HEK293T (cell line): ENCODE measurements at regions not wholly inside any gene's neighbourhood (a gene's known extent, or its start where the extent isn't known, plus 50 kb on each side); places are given as distances from the start of the nearest gene placed in this dataset.

Experiments used
- CTCF ChIA-PET: fragments of 350-600 bp; formaldehyde crosslinking; extraction: SDS; loops from one replicate; lab custom pipeline; 2021; ENCODE audit warnings: antibody characterized with exemption, inconsistent platforms; lab: Yijun Ruan, JAX
- POLR2A ChIA-PET: fragments of 350-600 bp; formaldehyde crosslinking; extraction: SDS; loops from one replicate; lab custom pipeline; 2020; ENCODE audit warnings: antibody characterized with exemption, inconsistent platforms; lab: Yijun Ruan, JAX
- DNase-seq: peaks from one replicate; pipeline ENCODE4 v3.0.0; 2012; ENCODE audit warnings: mixed read lengths; ENCODE audit errors: extremely low spot score
- ARNT ChIP-seq: fragments of 450-650 bp; IDR thresholded peaks from 2 replicates; pipeline ENCODE4 v1.6.1; 2017; ENCODE audit warnings: mild to moderate bottlenecking
- BHLHE40 ChIP-seq: fragments of 450-650 bp; IDR thresholded peaks from 2 replicates; pipeline ENCODE4 v1.6.1; 2016; ENCODE audit warnings: mild to moderate bottlenecking, moderate library complexity, borderline replicate concordance
- CTBP1 ChIP-seq: fragments of 450-650 bp; IDR thresholded peaks from 2 replicates; pipeline ENCODE4 v1.6.1; 2016; ENCODE audit warnings: borderline replicate concordance
- ELF4 ChIP-seq: fragments of 450-650 bp; IDR thresholded peaks from 2 replicates; pipeline ENCODE4 v1.6.1; 2017; ENCODE audit warnings: antibody characterized with exemption
- FOXA1 ChIP-seq: fragments of 450-650 bp; IDR thresholded peaks from 2 replicates; pipeline ENCODE4 v1.6.1; 2016; ENCODE audit warnings: mild to moderate bottlenecking
- FOXK2 ChIP-seq: fragments of 450-650 bp; IDR thresholded peaks from 2 replicates; pipeline ENCODE4 v1.6.1; 2016; ENCODE audit warnings: mild to moderate bottlenecking
- FOXM1 ChIP-seq: fragments of 450-650 bp; IDR thresholded peaks from 2 replicates; pipeline ENCODE4 v1.6.1; 2017; ENCODE audit warnings: mild to moderate bottlenecking, borderline replicate concordance
- HDGF ChIP-seq: fragments of 450-650 bp; IDR thresholded peaks from 2 replicates; pipeline ENCODE4 v1.6.1; 2017; ENCODE audit warnings: antibody characterized with exemption, borderline replicate concordance
- L3MBTL2 ChIP-seq: fragments of 450-650 bp; conservative IDR thresholded peaks from 2 replicates; pipeline ENCODE4 v1.6.1; 2016; ENCODE audit warnings: mild to moderate bottlenecking
- LEF1 ChIP-seq: fragments of 450-650 bp; IDR thresholded peaks from 2 replicates; pipeline ENCODE4 v1.6.1; 2017; ENCODE audit warnings: mild to moderate bottlenecking, borderline replicate concordance
- NFRKB ChIP-seq: fragments of 450-650 bp; IDR thresholded peaks from 2 replicates; pipeline ENCODE4 v1.6.1; 2016; ENCODE audit warnings: mild to moderate bottlenecking, moderate library complexity
- SP1 ChIP-seq: fragments of 450-650 bp; IDR thresholded peaks from 2 replicates; pipeline ENCODE4 v1.6.1; 2017
- SUZ12 ChIP-seq: fragments of 450-650 bp; IDR thresholded peaks from 2 replicates; pipeline ENCODE4 v1.6.1; 2016; ENCODE audit warnings: mild to moderate bottlenecking
- TARDBP ChIP-seq: fragments of 450-650 bp; IDR thresholded peaks from 2 replicates; pipeline ENCODE4 v1.6.1; 2016
- ZNF384 ChIP-seq: fragments of 450-650 bp; IDR thresholded peaks from 2 replicates; pipeline ENCODE4 v1.6.1; 2016
- TF ChIP-seq, protein P1 (sequence below): fragments of 450-650 bp; IDR thresholded peaks from 2 replicates; pipeline ENCODE4 v1.6.1; 2016

DNA sequence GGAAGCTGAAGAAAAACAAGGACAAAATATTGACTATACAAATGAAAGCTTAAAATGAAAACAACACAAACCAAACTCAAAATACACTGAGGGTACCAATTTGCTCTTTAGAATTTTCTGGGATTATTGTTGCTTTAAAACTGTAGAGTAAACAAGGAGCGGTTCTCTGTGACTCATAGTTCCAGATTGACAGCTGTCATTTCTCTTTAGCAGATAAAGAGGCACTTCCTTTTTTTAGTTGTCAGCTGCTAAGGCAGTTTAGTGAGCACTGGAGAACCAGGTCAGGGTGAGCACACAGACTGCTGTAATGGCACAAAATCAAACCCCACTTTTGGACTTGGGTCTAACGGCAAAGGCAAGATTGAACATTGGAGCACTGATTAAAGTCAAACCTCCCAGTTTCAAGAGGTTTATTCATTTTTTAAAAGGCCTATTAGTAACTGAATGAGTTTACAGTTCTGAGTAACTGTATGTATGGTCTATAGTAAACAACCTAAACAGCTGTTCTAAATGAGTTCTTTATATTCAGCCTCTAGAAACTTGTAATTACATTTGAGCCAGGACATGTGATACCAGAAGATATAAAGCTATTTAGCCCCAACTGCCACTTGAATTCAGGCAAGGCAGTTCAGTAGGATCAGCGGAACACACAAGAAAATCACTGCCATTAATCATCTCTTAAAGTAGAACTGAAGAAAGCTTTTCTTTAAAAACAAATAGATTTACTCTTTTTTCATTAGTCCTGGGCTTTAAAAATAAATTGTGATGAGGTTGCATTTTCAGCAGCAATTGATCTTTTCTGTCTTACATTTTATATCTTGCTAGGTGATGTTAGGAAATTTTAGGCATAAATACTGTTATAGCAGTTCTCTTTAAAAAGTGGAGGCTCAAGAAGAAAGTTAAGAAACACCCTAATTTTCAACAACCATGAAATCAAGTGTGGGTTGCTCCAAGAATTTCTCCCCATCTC, 71.7 kb upstream of the PRICKLE1 start:
- POLR2A ChIA-PET, result interaction anchor here (0.8 kb wide), 1 partner anchor 22 kb away, joined by 3 read pairs; no protein-coding TSS in a partner anchor
- CTCF ChIA-PET, result no interaction called here
- TF ChIP-seq ARNT (no peak), CTBP1 (no peak), SUZ12 (no peak), SP1 (no peak), FOXA1 (no peak)
- TF ChIP-seq, protein P1, sequence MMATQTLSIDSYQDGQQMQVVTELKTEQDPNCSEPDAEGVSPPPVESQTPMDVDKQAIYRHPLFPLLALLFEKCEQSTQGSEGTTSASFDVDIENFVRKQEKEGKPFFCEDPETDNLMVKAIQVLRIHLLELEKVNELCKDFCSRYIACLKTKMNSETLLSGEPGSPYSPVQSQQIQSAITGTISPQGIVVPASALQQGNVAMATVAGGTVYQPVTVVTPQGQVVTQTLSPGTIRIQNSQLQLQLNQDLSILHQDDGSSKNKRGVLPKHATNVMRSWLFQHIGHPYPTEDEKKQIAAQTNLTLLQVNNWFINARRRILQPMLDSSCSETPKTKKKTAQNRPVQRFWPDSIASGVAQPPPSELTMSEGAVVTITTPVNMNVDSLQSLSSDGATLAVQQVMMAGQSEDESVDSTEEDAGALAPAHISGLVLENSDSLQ, result peak; percentile 55
- no peak for DNase-seq

DNA sequence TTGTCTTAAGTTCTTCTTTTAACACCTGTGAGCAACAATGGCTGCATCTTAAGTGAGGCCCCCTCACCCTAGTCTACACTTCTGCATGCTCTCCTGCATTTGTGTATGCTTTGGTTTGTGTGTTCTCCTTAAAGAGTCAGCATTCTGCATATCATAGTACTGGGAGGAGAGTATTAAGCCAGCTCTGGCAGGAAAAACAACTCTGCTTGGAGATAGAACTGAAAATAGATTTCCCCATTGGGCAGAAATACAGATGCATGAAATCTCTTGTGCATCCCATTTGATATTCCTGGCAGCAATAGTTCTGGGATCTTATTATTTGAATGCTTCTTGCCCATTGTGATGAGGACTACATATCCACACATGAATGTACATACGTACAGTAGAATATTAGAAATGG, 70.6 kb upstream of the PRICKLE1 start:
- POLR2A ChIA-PET, result no interaction called here
- DNase-seq, result no peak
- CTCF ChIA-PET, result no interaction called here
- no peak for TF ChIP-seq TARDBP
- TF ChIP-seq ZNF384, result no peak
- TF ChIP-seq FOXA1, result no peak
- no peak for TF ChIP-seq L3MBTL2
- no peak for TF ChIP-seq SP1
- no peak for TF ChIP-seq CTBP1
- no peak for TF ChIP-seq ELF4
- TF ChIP-seq SUZ12, result no peak
- TF ChIP-seq, protein P1, result no peak
- TF ChIP-seq LEF1, result no peak
- no peak for TF ChIP-seq BHLHE40
- TF ChIP-seq ARNT, result no peak
- TF ChIP-seq FOXK2, result no peak
- TF ChIP-seq HDGF, result no peak

DNA sequence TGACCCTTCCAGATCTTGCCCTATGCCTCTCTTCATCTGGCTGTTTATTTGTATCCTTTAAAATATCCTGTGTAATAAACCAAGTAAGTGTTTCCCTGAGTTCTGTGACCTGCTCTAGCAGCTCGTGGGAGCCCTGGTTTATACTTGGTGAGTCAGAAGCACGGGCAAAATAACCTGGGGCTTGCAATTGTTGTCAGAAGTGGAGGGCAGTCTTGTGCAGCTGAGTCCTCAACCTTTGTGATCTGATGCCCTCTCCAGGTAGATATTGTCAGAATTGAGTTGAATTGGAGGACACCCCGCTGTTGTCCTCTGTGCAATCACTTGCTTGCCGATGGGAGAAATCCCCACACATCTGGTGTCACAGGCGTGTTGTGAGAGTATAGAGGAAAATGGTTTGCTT, 62.5 kb upstream of the PRICKLE1 start:
- TF ChIP-seq NFRKB, result no peak
- no peak for TF ChIP-seq HDGF
- TF ChIP-seq ARNT, result no peak
- TF ChIP-seq, protein P1, result no peak
- no peak for TF ChIP-seq FOXK2
- no peak for TF ChIP-seq ZNF384
- ChIA-PET CTCF (no interaction called here), POLR2A (no interaction called here)
- no peak for DNase-seq

DNA sequence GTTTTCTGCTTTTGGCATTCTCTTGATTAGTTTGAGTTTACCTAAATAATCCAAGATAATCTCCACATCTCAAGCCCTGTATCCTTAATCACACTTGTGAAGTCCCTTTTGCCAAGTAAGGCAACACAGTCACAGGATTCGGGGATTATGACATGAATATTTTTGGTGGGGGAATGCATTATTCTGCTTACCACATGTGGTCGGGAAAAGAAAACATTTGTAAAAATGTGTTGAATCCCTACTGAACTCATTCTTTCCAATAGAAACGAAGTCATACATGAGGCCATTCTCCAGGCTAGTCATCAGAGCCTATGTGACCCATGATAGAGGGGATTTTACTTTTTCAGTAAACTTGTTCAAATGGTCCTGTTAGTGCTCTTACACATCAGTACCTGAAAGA, 58.5 kb upstream of the PRICKLE1 start:
- ChIA-PET POLR2A (no interaction called here), CTCF (no interaction called here)
- DNase-seq, result no peak
- TF ChIP-seq NFRKB (no peak), SP1 (no peak), FOXA1 (no peak), FOXK2 (no peak), ZNF384 (no peak), LEF1 (no peak), HDGF (no peak)

DNA sequence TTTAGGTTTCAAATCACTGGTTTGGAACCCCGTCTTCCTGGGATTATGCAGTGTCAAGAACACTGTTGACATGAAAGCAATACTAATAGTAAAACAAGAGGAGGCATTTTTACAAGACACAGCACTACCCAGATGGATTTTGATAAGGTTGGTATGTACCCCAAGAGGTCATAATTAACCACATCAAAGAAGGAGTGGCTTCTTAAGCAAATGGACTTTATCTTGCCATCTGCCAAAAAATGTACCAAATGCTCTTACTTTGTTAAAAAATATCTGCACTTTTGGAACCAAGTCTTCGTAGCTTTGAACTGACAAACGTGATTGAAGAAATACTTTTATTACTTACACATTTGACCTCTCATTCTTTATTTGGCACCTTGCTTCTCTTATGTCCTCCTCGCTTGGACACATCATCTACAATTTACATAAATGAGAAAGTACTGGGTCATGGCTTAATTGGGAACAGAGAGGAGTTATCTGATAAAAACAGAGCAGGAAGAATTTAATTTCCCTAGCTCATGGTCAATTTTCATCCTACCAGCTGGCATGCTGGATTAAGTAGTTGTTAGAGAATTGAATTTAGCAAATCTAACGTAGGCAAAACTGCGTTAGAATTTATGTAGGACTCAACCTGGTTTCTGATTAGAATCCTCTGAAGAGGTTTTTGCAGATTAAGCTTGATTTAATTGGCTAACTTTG, 54.5 kb upstream of the PRICKLE1 start:
- TF ChIP-seq L3MBTL2, result no peak
- TF ChIP-seq FOXM1, result no peak
- TF ChIP-seq HDGF, result no peak
- TF ChIP-seq FOXA1, result no peak
- TF ChIP-seq FOXK2, result no peak
- no peak for TF ChIP-seq ARNT
- no peak for TF ChIP-seq ELF4
- TF ChIP-seq SUZ12, result no peak
- no peak for TF ChIP-seq SP1
- TF ChIP-seq NFRKB, result no peak
- TF ChIP-seq CTBP1, result no peak
- TF ChIP-seq BHLHE40, result no peak
- TF ChIP-seq, protein P1, result no peak
- TF ChIP-seq LEF1, result no peak
- no peak for DNase-seq
- ChIA-PET CTCF (no interaction called here), POLR2A (no interaction called here)
